Heart right ventricle (tissue), 16 donors: ENCODE measurements at regions not wholly inside any gene's neighbourhood (a gene's known extent, or its start where the extent isn't known, plus 50 kb on each side); places are given as distances from the start of the nearest gene placed in this dataset.

ENCODE experiments used
- ATAC-seq, 8 donors: fragments of 200-7000 bp; cut with Tn5 transposase; one replicate each; pipeline ENCODE4 v1.9.1; 2020; ENCODE audit warnings: mild to moderate bottlenecking in 8 of 8, moderate library complexity in 8 of 8, moderate number of reproducible peaks in 1 of 8
- DNase-seq, 2 donors: peaks; one replicate each; pipeline ENCODE4 v3.0.0-alpha.2; 2020
- H3K27ac ChIP-seq, 10 donors: fragments of 200-600 bp; sonication (generic) in 2 of 10; one replicate each; pipeline versions ENCODE4 v1.5.0 to v1.8.0; 2020 to 2022; ENCODE audit warnings: mild to moderate bottlenecking in 3 of 10
- H3K27me3 ChIP-seq, 7 donors: fragments of 200-600 bp; one replicate each; pipeline ENCODE4 v1.8.0; 2021 to 2022; ENCODE audit warnings: mild to moderate bottlenecking in 2 of 7
- H3K36me3 ChIP-seq, 9 donors: fragments of 200-600 bp; sonication (generic) in 1 of 9; one replicate each; pipeline versions ENCODE4 v1.5.0 to v1.8.0; 2020 to 2022; ENCODE audit warnings: mild to moderate bottlenecking in 2 of 9
- H3K4me1 ChIP-seq, 9 donors: fragments of 200-600 bp; sonication (generic) in 1 of 9; one replicate each; pipeline versions ENCODE4 v1.5.0 to v1.8.0; 2020 to 2022; ENCODE audit warnings: mild to moderate bottlenecking in 4 of 9
- H3K4me3 ChIP-seq, 10 donors: fragments of 200-600 bp; sonication (generic) in 2 of 10; one replicate each; pipeline versions ENCODE4 v1.5.0 to v1.8.0; 2020 to 2022; ENCODE audit warnings: mild to moderate bottlenecking in 7 of 10, moderate library complexity in 2 of 10
- H3K9me3 ChIP-seq, 11 donors: fragments of 200-600 bp in 10 of 11; sonication (generic) in 2 of 11; one replicate each; pipeline versions ENCODE4 v1.5.0 to v1.8.0; 2013 to 2022; ENCODE audit warnings: mild to moderate bottlenecking in 2 of 11, control low read depth in 1 of 11, moderate library complexity in 1 of 11
- CTCF ChIP-seq, 9 donors: fragments of 200-600 bp; sonication (generic) in 2 of 9; IDR thresholded peaks; one replicate each; pipeline versions ENCODE4 v1.5.0 to v1.8.0; 2021 to 2022; ENCODE audit warnings: antibody characterized with exemption in 9 of 9, mild to moderate bottlenecking in 5 of 9, moderate library complexity in 1 of 9
- WGBS, 2 donors: extraction: QIAGEN DNeasy Blood & Tissue Kit; methylation state at CpG; one replicate each; pipeline ENCODE4 v1.1.7; 2013; ENCODE audit warnings: inconsistent platforms in 1 of 2; 5-methylcytosine and 5-hydroxymethylcytosine counted together
- intact Hi-C, 10 donors: fragments of 100-400 bp; cut with DNase I; formaldehyde crosslinking; loops; one replicate each; pipeline versions ENCODE4 v1.11.1 to v1.14.2; 2022
- donor health status: Arrhythmogenic right ventricular cardiomyopathy.
- donor health status: ischemic (EF 13 %, LVEDD 7.1; RV severe dilation, severe dysfunction).
- donor health status: healthy with polysubstance abuse.
- donor health status: DM: no; HTN: yes; CAD: no.
- donor health status: DM: no; HTN: no; CAD: no.
- donor health status: ischemic (EF 25% LVEDD 6.9; RV normal size, moderate dysfunction).
- donor health status: ischemic (EF 25% LVEDD 5.7; RV mildly dilated, moderate dysfunction).
- donor health status: healthy.
- donor health status: DM: yes; HTN: yes; CAD: no.
- donor health status: Ischemic cardiomyopathy.
- donor health status: ischemic (EF 35%, LVEDD 5.7; RV mildly dilated, moderate dysfunction).
- donor health status: nonischemic (EF 11% LVEDD 7.7; RV severe dilation, severe dysfunction).
- donor health status: DM: yes; HTN: yes; CAD: no.
- donor health status: PGD.
- donor health status: ischemic (EF 29% LVEDD 5.4; RV normal size, mild dysfunction).
- donor health status: nonischemic (EF 23%, LVEDD 6.1; RV moderate dilation, normal function).

DNA sequence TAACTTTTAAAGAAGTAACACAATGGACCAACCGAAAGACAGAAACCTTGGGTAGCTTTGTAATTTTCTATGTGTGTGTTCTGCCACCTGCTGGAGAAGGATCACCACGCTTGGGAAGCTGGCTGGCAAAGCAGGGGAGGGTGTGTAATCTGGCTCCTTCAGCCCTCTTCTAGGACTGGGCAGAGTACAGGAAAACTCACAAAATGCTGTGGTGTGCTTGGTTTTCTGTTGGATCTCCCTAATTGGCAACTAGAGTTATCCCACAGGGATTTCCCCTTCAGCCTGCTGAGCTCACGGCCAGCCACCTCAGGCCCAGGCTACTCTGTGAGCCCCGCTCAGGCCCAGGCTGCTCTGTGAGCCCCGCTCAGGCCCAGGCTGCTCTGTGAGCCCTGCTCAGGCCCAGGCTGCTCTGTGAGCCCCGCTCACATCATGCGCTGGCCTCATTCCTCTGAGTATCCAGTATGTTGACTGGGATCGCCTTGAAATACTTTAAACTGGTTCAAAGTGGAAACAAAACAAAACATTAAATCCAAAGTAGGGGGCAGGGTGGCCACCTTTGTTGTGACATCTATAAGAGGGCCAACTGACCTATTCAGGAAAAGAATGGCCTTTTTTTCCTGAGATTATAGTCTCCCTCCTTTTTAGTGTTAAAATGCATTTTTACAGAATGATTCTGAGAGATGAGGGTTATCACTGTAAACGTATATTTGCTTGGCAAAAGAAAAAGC lies 52.0 kb upstream of the RNU6-8 start:
- Histone ChIP-seq H3K36me3 (no peaks in the 10 kb centered on the region), H3K9me3 (no peaks in the 10 kb centered on the region), H3K27ac (peak overlapping the region; percentile 26 to 69 (median 41)), H3K4me3 (no peak overlapping the region), H3K4me1 (peaks cover 0 to 59% (median 21%) of the 10 kb centered on the region in 9 donors), H3K27me3 (no peaks in the 10 kb centered on the region)
- DNase-seq (peak; percentile 51 to 65), ATAC-seq (peak; percentile 74 to 88 (median 82))
- intact Hi-C loops: loop anchor here (2.0 to 10.0 kb wide), 17 partner anchors 53 to 744 kb away; partner anchors contain the start of genes ARHGAP5 (in 3 of the 10), NUBPL (in 1 of the 10), RNU6-7 (in 1 of the 10) and RNU6-8 (in 1 of the 10)
- WGBS, 2 donors: 49 to 54% methylated on average over 9 of the region's 9 CpGs
- peak; percentile 43 to 86 (median 79) for TF ChIP-seq CTCF (IDR thresholded peaks at IDR 0.05)

DNA sequence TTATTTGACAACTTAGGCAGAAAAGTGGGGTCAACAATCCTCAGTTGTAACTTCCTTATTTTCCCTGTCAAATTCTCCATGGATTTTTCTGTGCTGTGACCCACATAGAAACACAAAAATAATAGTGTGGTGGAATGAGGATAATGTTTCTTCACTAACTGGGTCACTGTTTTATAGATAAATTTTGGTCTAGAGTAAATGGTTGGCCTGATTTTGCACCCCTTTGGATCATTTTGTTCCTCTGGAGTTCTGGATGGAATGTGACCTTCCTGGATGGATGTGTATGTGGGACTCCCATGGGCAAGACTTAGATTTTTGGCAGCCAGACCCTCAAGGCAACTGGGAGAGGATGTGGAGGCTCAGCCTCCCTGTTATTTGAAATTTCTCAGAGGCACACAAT lies 52.7 kb upstream of the RNU6-8 start:
- no peak overlapping the region for H3K4me3 ChIP-seq
- intact Hi-C loops: loop anchor here in 7 of 10 donors (2.0 to 10.0 kb wide), 8 partner anchors 181 to 745 kb away; partner anchors contain the start of gene ARHGAP5 (in 1 of the 7)
- TF ChIP-seq CTCF (IDR thresholded peaks at IDR 0.05): no peak
- H3K9me3 ChIP-seq: no peaks in the 10 kb centered on the region
- no peaks in the 10 kb centered on the region for H3K36me3 ChIP-seq
- no peak for DNase-seq
- H3K4me1 ChIP-seq: peaks cover 0 to 59% (median 21%) of the 10 kb centered on the region in 9 donors
- peak overlapping the region in 8 of 10 donors; percentile 22 to 69 (median 43) for H3K27ac ChIP-seq
- H3K27me3 ChIP-seq: no peaks in the 10 kb centered on the region
- peak in 2 of 8 donors; percentile 17 to 62 for ATAC-seq

- DNase-seq (no peak), ATAC-seq (no peak)
- intact Hi-C loops: loop anchor here in 6 of 10 donors (5.0 to 10.0 kb wide), 6 partner anchors 182 to 322 kb away; partner anchors contain the start of gene ARHGAP5 (in 1 of the 6)
- 53 to 68% methylated on average over 1 of the region's 1 CpG for WGBS, 2 donors
- H3K9me3 ChIP-seq: no peaks in the 10 kb centered on the region
- no peaks in the 10 kb centered on the region for H3K36me3 ChIP-seq
- H3K27me3 ChIP-seq: no peaks in the 10 kb centered on the region
- H3K27ac ChIP-seq: peak overlapping the region in 3 of 10 donors; percentile 33 to 44 (median 43)
- no peak overlapping the region for H3K4me3 ChIP-seq
- H3K4me1 ChIP-seq: peaks cover 0 to 55% (median 18%) of the 10 kb centered on the region in 9 donors
- TF ChIP-seq CTCF (IDR thresholded peaks at IDR 0.05): no peak
These were observed 53.5 kb upstream of the RNU6-8 start for GRCh38 chr14:32256576-32256975.

DNA sequence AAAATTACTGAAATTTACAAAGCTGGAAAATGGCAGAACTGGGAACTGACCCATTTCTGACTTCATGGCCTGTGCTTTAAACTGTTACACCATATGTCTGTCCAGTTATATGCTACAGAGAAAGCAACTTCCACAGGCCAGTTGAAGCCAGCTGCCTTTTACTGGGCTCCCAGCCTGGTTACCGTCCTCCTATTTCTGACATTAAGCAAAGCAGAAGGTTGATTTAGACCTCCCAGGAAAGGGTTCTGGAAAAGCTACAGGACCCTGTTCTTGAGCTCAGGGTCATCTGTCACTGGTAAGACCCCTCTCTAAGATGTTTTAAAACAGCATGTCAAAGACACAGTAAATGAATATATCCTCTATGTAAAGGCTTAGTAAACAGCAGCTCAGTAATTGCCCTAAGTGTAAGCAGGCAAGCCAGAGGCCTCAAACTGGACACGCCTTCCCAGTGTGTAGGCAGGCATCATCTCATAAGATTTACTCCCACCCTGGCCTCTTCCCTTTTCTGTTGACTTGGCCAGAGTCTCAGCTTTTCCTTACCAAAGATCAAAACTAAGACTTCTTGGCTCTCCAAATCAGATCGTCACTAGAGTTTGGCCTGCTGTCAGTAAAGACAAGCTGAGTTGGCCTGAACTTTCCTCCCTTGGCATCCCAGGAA lies 55.4 kb upstream of the RNU6-8 start:
- Histone ChIP-seq H3K36me3 (peaks cover 0 to 6% (median 0%) of the 10 kb centered on the region in 9 donors), H3K27me3 (no peaks in the 10 kb centered on the region), H3K4me1 (peaks cover 0 to 50% (median 13%) of the 10 kb centered on the region in 9 donors), H3K27ac (peak overlapping the region in 5 of 10 donors; percentile 6 to 65 (median 21)), H3K9me3 (peaks cover 0 to 7% (median 0%) of the 10 kb centered on the region in 11 donors), H3K4me3 (no peak overlapping the region)
- TF ChIP-seq CTCF (IDR thresholded peaks at IDR 0.05): no peak
- peak in 1 of 8 donors; percentile 56 for ATAC-seq
- 52 to 67% methylated on average over 3 of the region's 3 CpGs for WGBS, 2 donors
- DNase-seq: no peak
- intact Hi-C loops: loop anchor here in 6 of 10 donors (5.0 to 10.0 kb wide), 6 partner anchors 184 to 324 kb away; partner anchors contain the start of gene ARHGAP5 (in 1 of the 6)
